Mucosa of descending colon (tissue), 3 donors: ENCODE measurements at regions not wholly inside any gene's neighbourhood (a gene's known extent, or its start where the extent isn't known, plus 50 kb on each side); places are given as distances from the start of the nearest gene placed in this dataset.

Experiments used
- ATAC-seq: fragments of 200-7000 bp; cut with Tn5 transposase; one replicate; pipeline ENCODE4 v1.9.1; 2020; ENCODE audit warnings: mild to moderate bottlenecking, moderate library complexity
- DNase-seq, 3 donors: peaks; one replicate each; pipeline ENCODE4 v3.0.0-alpha.2; 2020
- H3K36me3 ChIP-seq: fragments of 200-600 bp; one replicate; pipeline ENCODE4 v1.8.0; 2021; ENCODE audit warnings: low read depth, mild to moderate bottlenecking
- H3K4me1 ChIP-seq: fragments of 200-600 bp; one replicate; pipeline ENCODE4 v1.8.0; 2021; ENCODE audit warnings: low read depth, mild to moderate bottlenecking
- H3K4me3 ChIP-seq: fragments of 200-600 bp; one replicate; pipeline ENCODE4 v1.8.0; 2021; ENCODE audit warnings: mild to moderate bottlenecking
- H3K9me3 ChIP-seq: fragments of 200-600 bp; one replicate; pipeline ENCODE4 v1.8.0; 2021; ENCODE audit warnings: mild to moderate bottlenecking
- CTCF ChIP-seq: fragments of 200-600 bp; IDR thresholded peaks from one replicate; pipeline ENCODE4 v1.8.0; 2022; ENCODE audit warnings: antibody characterized with exemption, mild to moderate bottlenecking
- intact Hi-C, 2 donors: fragments of 100-400 bp; cut with DNase I in 1 of 2; cut with micrococcal nuclease in 1 of 2; formaldehyde crosslinking; loops; one replicate each; pipeline versions ENCODE4 v1.11.0 to v1.11.1; 2022; cut with DNase I, micrococcal nuclease
- donor health status: DM: no; HTN: no; CAD: no; lungs with moderate emphysema.
- donor health status: DM: no; HTN: no; CAD: no.
- donor health status: DM: no; HTN: yes; CAD: no.

DNA sequence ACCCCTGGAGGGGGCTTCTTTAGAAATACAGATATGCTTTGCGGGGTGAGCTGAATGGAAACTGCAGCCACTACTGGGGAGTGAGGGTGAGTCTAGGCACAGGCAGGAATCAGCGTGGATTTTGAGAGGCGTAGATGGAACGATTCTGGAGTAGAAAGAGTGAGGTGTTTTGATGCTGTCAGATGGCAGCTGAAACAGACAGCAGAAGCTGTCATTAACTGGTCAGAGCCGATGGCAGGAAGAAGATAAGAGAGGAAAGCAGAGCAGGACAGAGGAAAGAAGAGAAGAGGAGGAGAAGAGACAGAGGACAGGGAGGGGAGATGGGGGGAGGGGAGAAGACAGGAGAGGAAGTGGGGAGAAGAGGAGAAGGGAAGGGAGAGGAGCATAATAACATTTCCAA lies 138.5 kb downstream of the LRIG2 start:
- no peaks in the 10 kb centered on the region for H3K36me3 ChIP-seq
- no peak overlapping the region for H3K4me3 ChIP-seq
- no peak for DNase-seq
- H3K9me3 ChIP-seq: peaks cover 4% of the 10 kb centered on the region
- H3K4me1 ChIP-seq: peaks cover 22% of the 10 kb centered on the region
- no peak for ATAC-seq
- no peak for TF ChIP-seq CTCF
- intact Hi-C loops: no loop called here

GRCh38 chr1:113215015-113215414 lies 142.0 kb downstream of the LRIG2 start:
- Histone ChIP-seq H3K4me3 (no peak overlapping the region), H3K4me1 (peaks cover 18% of the 10 kb centered on the region), H3K36me3 (no peaks in the 10 kb centered on the region), H3K9me3 (peaks cover 4% of the 10 kb centered on the region)
- no peak for TF ChIP-seq CTCF
- no peak for DNase-seq
- intact Hi-C loops: no loop called here
- ATAC-seq: no peak

GRCh38 chr1:113216664-113217063 lies 143.7 kb downstream of the LRIG2 start:
- ATAC-seq (no peak), DNase-seq (no peak)
- no peak overlapping the region for H3K4me3 ChIP-seq
- H3K9me3 ChIP-seq: peaks cover 4% of the 10 kb centered on the region
- no peaks in the 10 kb centered on the region for H3K36me3 ChIP-seq
- peaks cover 13% of the 10 kb centered on the region for H3K4me1 ChIP-seq
- intact Hi-C loops: no loop called here
- no peak for TF ChIP-seq CTCF

GRCh38 chr1:113217447-113218208 lies 144.6 kb downstream of the LRIG2 start:
- Histone ChIP-seq H3K4me1 (peaks cover 13% of the 10 kb centered on the region), H3K9me3 (peaks cover 4% of the 10 kb centered on the region), H3K36me3 (no peaks in the 10 kb centered on the region), H3K4me3 (no peak overlapping the region)
- intact Hi-C loops: no loop called here
- no peak for TF ChIP-seq CTCF
- ATAC-seq (peak; percentile 95), DNase-seq (peak in 1 of 3 donors; percentile 68)

DNA sequence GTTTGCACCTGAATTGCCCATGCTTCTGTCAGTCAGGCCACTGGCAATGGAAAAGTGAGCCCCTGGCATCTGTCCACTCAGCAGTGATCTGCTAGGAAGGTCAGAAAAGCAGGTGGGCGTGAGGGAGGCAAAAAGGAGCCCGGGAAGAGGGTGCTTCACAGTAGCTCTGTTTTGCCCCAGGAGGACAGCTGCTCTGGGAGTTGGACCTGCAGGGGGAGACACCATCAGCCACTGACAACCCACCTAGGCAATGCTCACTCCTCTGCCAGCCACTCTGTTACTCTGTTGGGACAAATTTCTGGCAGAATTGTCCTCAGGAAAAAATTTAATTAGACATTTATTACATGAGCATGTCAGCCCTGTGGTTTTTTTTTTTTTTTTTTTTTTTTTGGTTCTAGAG lies 146.4 kb downstream of the LRIG2 start:
- peak; percentile 13 for TF ChIP-seq CTCF
- Histone ChIP-seq H3K4me3 (no peak overlapping the region), H3K36me3 (no peaks in the 10 kb centered on the region), H3K4me1 (peaks cover 13% of the 10 kb centered on the region), H3K9me3 (peaks cover 4% of the 10 kb centered on the region)
- intact Hi-C loops: no loop called here
- ATAC-seq (no peak), DNase-seq (peak in 2 of 3 donors; percentile 52 to 59)

GRCh38 chr1:113219828-113220227 lies 146.8 kb downstream of the LRIG2 start:
- DNase-seq (no peak), ATAC-seq (no peak)
- Histone ChIP-seq H3K36me3 (no peaks in the 10 kb centered on the region), H3K4me3 (no peak overlapping the region), H3K9me3 (peaks cover 2% of the 10 kb centered on the region), H3K4me1 (peaks cover 13% of the 10 kb centered on the region)
- intact Hi-C loops: no loop called here
- no peak for TF ChIP-seq CTCF
